ENCODE measurements at regions not wholly inside any gene's neighbourhood (a gene's known extent, or its start where the extent isn't known, plus 50 kb on each side); places are given as distances from the start of the nearest gene placed in this dataset.

DNA sequence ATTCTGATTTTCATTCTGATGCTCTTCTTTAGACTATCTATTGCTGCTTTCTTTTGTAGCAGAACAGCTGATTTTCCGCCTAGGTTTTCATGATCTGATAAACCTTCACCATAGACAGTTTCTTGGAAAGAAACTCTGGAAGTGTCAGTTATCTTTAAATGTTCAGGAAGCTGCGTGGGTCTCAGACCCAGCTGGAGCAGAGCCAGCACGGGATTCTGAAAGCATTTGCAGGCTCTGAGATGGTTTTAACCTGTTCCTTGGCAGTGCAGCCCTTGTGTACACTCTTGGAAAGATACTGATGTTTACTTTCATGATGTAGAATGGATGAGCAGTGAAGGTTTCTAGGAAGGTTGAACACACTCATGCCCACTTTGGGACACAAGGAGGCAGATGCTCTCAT is 178.0 kb upstream of the DMRT1 start:
- DNase-seq (ENCODE audit: low read depth, low spot score), result no peak
- Histone ChIP-seq H3K4me3 (ENCODE audit: low read depth, low read length) (no peak overlapping the region), H3K27ac (ENCODE audit: low read depth, low read length) (no peak overlapping the region), H3K27me3 (ENCODE audit: control insufficient read depth, insufficient read depth, low read length) (no peaks in the 10 kb centered on the region), H3K9me3 (ENCODE audit: control insufficient read depth, insufficient read depth, low read length) (no peaks in the 10 kb centered on the region)
- CTCF ChIA-PET, result no interaction called here
- TF ChIP-seq, protein P1, sequence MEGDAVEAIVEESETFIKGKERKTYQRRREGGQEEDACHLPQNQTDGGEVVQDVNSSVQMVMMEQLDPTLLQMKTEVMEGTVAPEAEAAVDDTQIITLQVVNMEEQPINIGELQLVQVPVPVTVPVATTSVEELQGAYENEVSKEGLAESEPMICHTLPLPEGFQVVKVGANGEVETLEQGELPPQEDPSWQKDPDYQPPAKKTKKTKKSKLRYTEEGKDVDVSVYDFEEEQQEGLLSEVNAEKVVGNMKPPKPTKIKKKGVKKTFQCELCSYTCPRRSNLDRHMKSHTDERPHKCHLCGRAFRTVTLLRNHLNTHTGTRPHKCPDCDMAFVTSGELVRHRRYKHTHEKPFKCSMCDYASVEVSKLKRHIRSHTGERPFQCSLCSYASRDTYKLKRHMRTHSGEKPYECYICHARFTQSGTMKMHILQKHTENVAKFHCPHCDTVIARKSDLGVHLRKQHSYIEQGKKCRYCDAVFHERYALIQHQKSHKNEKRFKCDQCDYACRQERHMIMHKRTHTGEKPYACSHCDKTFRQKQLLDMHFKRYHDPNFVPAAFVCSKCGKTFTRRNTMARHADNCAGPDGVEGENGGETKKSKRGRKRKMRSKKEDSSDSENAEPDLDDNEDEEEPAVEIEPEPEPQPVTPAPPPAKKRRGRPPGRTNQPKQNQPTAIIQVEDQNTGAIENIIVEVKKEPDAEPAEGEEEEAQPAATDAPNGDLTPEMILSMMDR (IDR thresholded peaks at IDR 0.05; ENCODE audit: low read depth, low read length), result no peak
- POLR2A ChIA-PET, result no interaction called here

GRCh38 chr9:665296-665695 is 176.2 kb upstream of the DMRT1 start:
- H3K27ac ChIP-seq (ENCODE audit: low read depth, low read length), result no peak overlapping the region
- TF ChIP-seq, protein P1 (IDR thresholded peaks at IDR 0.05; ENCODE audit: low read depth, low read length), result no peak
- POLR2A ChIA-PET, result no interaction called here
- no peak overlapping the region for H3K4me3 ChIP-seq (ENCODE audit: low read depth, low read length)
- no peaks in the 10 kb centered on the region for H3K9me3 ChIP-seq (ENCODE audit: control insufficient read depth, insufficient read depth, low read length)
- DNase-seq (ENCODE audit: low read depth, low spot score), result no peak
- CTCF ChIA-PET, result interaction anchor here (0.6 to 0.7 kb wide), 2 partner anchors 50 to 337 kb away, joined by 3 to 6 read pairs; no protein-coding TSS in a partner anchor
- no peaks in the 10 kb centered on the region for H3K27me3 ChIP-seq (ENCODE audit: control insufficient read depth, insufficient read depth, low read length)

DNA sequence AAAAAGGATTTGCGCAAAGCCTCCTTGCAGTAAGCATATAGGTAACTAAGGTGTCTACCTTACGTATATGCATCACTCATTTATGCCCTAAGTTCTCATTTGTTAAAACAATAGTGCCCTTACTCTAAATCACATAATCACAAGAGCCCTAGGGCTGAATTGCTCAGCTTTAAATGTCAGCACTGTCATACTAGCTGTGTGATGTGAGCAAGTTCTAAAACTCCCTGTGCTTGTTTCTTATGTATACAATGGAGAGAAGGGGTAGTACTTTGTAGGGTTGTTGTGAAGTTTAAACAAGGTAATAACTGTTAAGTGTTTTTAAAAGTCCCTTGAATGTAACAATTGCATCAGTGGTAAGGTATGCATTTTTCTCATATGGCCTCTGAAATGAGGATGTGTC is 169.5 kb upstream of the DMRT1 start:
- CTCF ChIA-PET, result no interaction called here
- POLR2A ChIA-PET, result interaction anchor here (1.6 kb wide), 1 partner anchor 35 kb away, joined by 3 read pairs; no protein-coding TSS in a partner anchor
- TF ChIP-seq, protein P1 (IDR thresholded peaks at IDR 0.05; ENCODE audit: low read depth, low read length), result no peak
- H3K4me3 ChIP-seq (ENCODE audit: low read depth, low read length), result no peak overlapping the region
- H3K9me3 ChIP-seq (ENCODE audit: control insufficient read depth, insufficient read depth, low read length), result no peaks in the 10 kb centered on the region
- no peak for DNase-seq (ENCODE audit: low read depth, low spot score)
- no peaks in the 10 kb centered on the region for H3K27me3 ChIP-seq (ENCODE audit: control insufficient read depth, insufficient read depth, low read length)
- H3K27ac ChIP-seq (ENCODE audit: low read depth, low read length), result no peak overlapping the region

DNA sequence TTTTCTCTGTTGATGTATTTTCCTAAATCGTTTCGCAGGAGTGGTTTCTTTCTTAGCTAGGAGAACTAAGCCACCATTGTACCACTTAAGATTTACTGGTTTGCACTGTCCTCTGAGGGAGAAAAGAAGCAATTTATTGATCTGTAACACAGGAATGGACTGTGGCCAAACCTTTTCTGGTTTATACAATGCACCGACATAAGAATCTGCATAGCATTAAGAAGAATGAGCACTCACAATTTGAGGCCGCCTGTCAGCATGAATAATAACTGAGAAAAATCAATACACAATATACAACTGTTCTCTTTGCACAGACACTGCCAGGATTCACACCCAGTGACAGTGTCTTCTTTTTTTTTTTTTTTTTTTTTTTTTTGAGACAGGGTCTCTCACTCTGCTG is 168.6 kb upstream of the DMRT1 start:
- H3K9me3 ChIP-seq (ENCODE audit: control insufficient read depth, insufficient read depth, low read length), result no peaks in the 10 kb centered on the region
- no peak for DNase-seq (ENCODE audit: low read depth, low spot score)
- TF ChIP-seq, protein P1 (IDR thresholded peaks at IDR 0.05; ENCODE audit: low read depth, low read length), result no peak
- H3K27ac ChIP-seq (ENCODE audit: low read depth, low read length), result no peak overlapping the region
- ChIA-PET POLR2A (interaction anchor here (1.6 kb wide), 1 partner anchor 34 kb away, joined by 3 read pairs; no protein-coding TSS in a partner anchor), CTCF (no interaction called here)
- no peak overlapping the region for H3K4me3 ChIP-seq (ENCODE audit: low read depth, low read length)
- no peaks in the 10 kb centered on the region for H3K27me3 ChIP-seq (ENCODE audit: control insufficient read depth, insufficient read depth, low read length)

- POLR2A ChIA-PET, result no interaction called here
- TF ChIP-seq, protein P1 (IDR thresholded peaks at IDR 0.05; ENCODE audit: low read depth, low read length), result no peak
- DNase-seq (ENCODE audit: low read depth, low spot score), result no peak
- CTCF ChIA-PET, result no interaction called here
- Histone ChIP-seq H3K27me3 (ENCODE audit: control insufficient read depth, insufficient read depth, low read length) (no peaks in the 10 kb centered on the region), H3K4me3 (ENCODE audit: low read depth, low read length) (no peak overlapping the region), H3K9me3 (ENCODE audit: control insufficient read depth, insufficient read depth, low read length) (no peaks in the 10 kb centered on the region), H3K27ac (ENCODE audit: low read depth, low read length) (no peak overlapping the region)
Measured at GRCh38 chr9:673264-673965, 168.1 kb upstream of the DMRT1 start.

All from AG04450 (cell line).